ENCODE measurements at regions not wholly inside any gene's neighbourhood (a gene's known extent, or its start where the extent isn't known, plus 50 kb on each side); places are given as distances from the start of the nearest gene placed in this dataset.
"Not testable (repeated sequence)": the region's sequence is repeated elsewhere in the genome, so short reads cannot be mapped to it uniquely, and the experiment has no call there.

- no peaks in the 10 kb centered on the region for H3K9me3 Mint-ChIP-seq
- DNase-seq = no peak
- H3K4me3 Mint-ChIP-seq = no peak overlapping the region
- H3K36me3 Mint-ChIP-seq (ENCODE audit: low read depth) = no peaks in the 10 kb centered on the region
- H3K4me1 Mint-ChIP-seq = no peaks in the 10 kb centered on the region
- ChIA-PET CTCF (no interaction called here), POLR2A (no interaction called here)
- no peak overlapping the region for H3K27ac Mint-ChIP-seq
- no peaks in the 10 kb centered on the region for H3K27me3 Mint-ChIP-seq
Observed at GRCh38 chr10:81403451-81403850, 471.5 kb upstream of the NRG3 start.

GRCh38 chr10:81405399-81405798 is 469.6 kb upstream of the NRG3 start:
- no peaks in the 10 kb centered on the region for H3K27me3 Mint-ChIP-seq
- H3K4me3 Mint-ChIP-seq = no peak overlapping the region
- no peak overlapping the region for H3K27ac Mint-ChIP-seq
- no peaks in the 10 kb centered on the region for H3K9me3 Mint-ChIP-seq
- no peaks in the 10 kb centered on the region for H3K4me1 Mint-ChIP-seq
- CTCF ChIA-PET = no interaction called here
- DNase-seq = no peak
- no peaks in the 10 kb centered on the region for H3K36me3 Mint-ChIP-seq (ENCODE audit: low read depth)
- POLR2A ChIA-PET = no interaction called here

- POLR2A ChIA-PET = interaction anchor here (0.6 kb wide), 1 partner anchor 933 kb away, joined by 3 read pairs; no protein-coding TSS in a partner anchor
- Mint-ChIP-seq H3K9me3 (no peaks in the 10 kb centered on the region), H3K36me3 (ENCODE audit: low read depth) (no peaks in the 10 kb centered on the region), H3K4me3 (no peak overlapping the region), H3K27me3 (no peaks in the 10 kb centered on the region), H3K4me1 (no peaks in the 10 kb centered on the region), H3K27ac (no peak overlapping the region)
- no peak for DNase-seq
- CTCF ChIA-PET = no interaction called here
Observed at GRCh38 chr10:81414038-81414437, 461.0 kb upstream of the NRG3 start.

GRCh38 chr10:81426722-81427121 is 448.3 kb upstream of the NRG3 start:
- Mint-ChIP-seq H3K27ac (no peak overlapping the region), H3K4me1 (no peaks in the 10 kb centered on the region), H3K4me3 (no peak overlapping the region), H3K36me3 (ENCODE audit: low read depth) (no peaks in the 10 kb centered on the region), H3K9me3 (peaks cover 2% of the 10 kb centered on the region), H3K27me3 (no peaks in the 10 kb centered on the region)
- no peak for DNase-seq
- POLR2A ChIA-PET = no interaction called here
- CTCF ChIA-PET = no interaction called here

GRCh38 chr10:81428456-81429134 is 446.4 kb upstream of the NRG3 start:
- H3K4me3 Mint-ChIP-seq = no peak overlapping the region
- peaks cover 2% of the 10 kb centered on the region for H3K9me3 Mint-ChIP-seq
- CTCF ChIA-PET = no interaction called here
- DNase-seq = no peak
- H3K27me3 Mint-ChIP-seq = no peaks in the 10 kb centered on the region
- POLR2A ChIA-PET = no interaction called here
- no peak overlapping the region for H3K27ac Mint-ChIP-seq
- no peaks in the 10 kb centered on the region for H3K4me1 Mint-ChIP-seq
- H3K36me3 Mint-ChIP-seq (ENCODE audit: low read depth) = no peaks in the 10 kb centered on the region

GRCh38 chr10:81439445-81439844 is 435.5 kb upstream of the NRG3 start:
- Mint-ChIP-seq H3K4me3 (no peak overlapping the region), H3K36me3 (ENCODE audit: low read depth) (no peaks in the 10 kb centered on the region), H3K4me1 (no peaks in the 10 kb centered on the region), H3K9me3 (peaks cover 2% of the 10 kb centered on the region), H3K27me3 (no peaks in the 10 kb centered on the region), H3K27ac (no peak overlapping the region)
- DNase-seq = no peak
- ChIA-PET CTCF (no interaction called here), POLR2A (no interaction called here)

- H3K4me1 Mint-ChIP-seq; CTCF ChIA-PET; H3K27me3 Mint-ChIP-seq; H3K4me3 Mint-ChIP-seq; H3K36me3 Mint-ChIP-seq (ENCODE audit: low read depth); H3K9me3 Mint-ChIP-seq; H3K27ac Mint-ChIP-seq; POLR2A ChIA-PET; DNase-seq: not testable (repeated sequence)
Observed at GRCh38 chr10:81441624-81442023, 433.4 kb upstream of the NRG3 start.

- Mint-ChIP-seq H3K27me3 (no peaks in the 10 kb centered on the region), H3K36me3 (ENCODE audit: low read depth) (no peaks in the 10 kb centered on the region), H3K27ac (no peak overlapping the region), H3K9me3 (peaks cover 2% of the 10 kb centered on the region), H3K4me1 (no peaks in the 10 kb centered on the region), H3K4me3 (no peak overlapping the region)
- no peak for DNase-seq
- ChIA-PET POLR2A (no interaction called here), CTCF (no interaction called here)
Observed at GRCh38 chr10:81444242-81444929, 430.6 kb upstream of the NRG3 start.

GRCh38 chr10:81450651-81451050 is 424.3 kb upstream of the NRG3 start:
- ChIA-PET POLR2A (no interaction called here), CTCF (no interaction called here)
- no peaks in the 10 kb centered on the region for H3K36me3 Mint-ChIP-seq (ENCODE audit: low read depth)
- H3K9me3 Mint-ChIP-seq = no peaks in the 10 kb centered on the region
- no peak overlapping the region for H3K27ac Mint-ChIP-seq
- no peaks in the 10 kb centered on the region for H3K4me1 Mint-ChIP-seq
- no peak overlapping the region for H3K4me3 Mint-ChIP-seq
- no peaks in the 10 kb centered on the region for H3K27me3 Mint-ChIP-seq
- no peak for DNase-seq

- ChIA-PET POLR2A (no interaction called here), CTCF (no interaction called here)
- Mint-ChIP-seq H3K4me1 (no peaks in the 10 kb centered on the region), H3K27ac (no peak overlapping the region), H3K27me3 (no peaks in the 10 kb centered on the region), H3K36me3 (ENCODE audit: low read depth) (no peaks in the 10 kb centered on the region), H3K9me3 (peaks cover 2% of the 10 kb centered on the region), H3K4me3 (no peak overlapping the region)
- DNase-seq = no peak
Observed at GRCh38 chr10:81472927-81473470, 402.0 kb upstream of the NRG3 start.

- no peak overlapping the region for H3K27ac Mint-ChIP-seq
- DNase-seq = no peak
- CTCF ChIA-PET = no interaction called here
- peaks cover 2% of the 10 kb centered on the region for H3K9me3 Mint-ChIP-seq
- no peaks in the 10 kb centered on the region for H3K4me1 Mint-ChIP-seq
- H3K27me3 Mint-ChIP-seq = no peaks in the 10 kb centered on the region
- no peak overlapping the region for H3K4me3 Mint-ChIP-seq
- no peaks in the 10 kb centered on the region for H3K36me3 Mint-ChIP-seq (ENCODE audit: low read depth)
- POLR2A ChIA-PET = no interaction called here
Observed at GRCh38 chr10:81473755-81474154, 401.2 kb upstream of the NRG3 start.

- ChIA-PET POLR2A (no interaction called here), CTCF (no interaction called here)
- Mint-ChIP-seq H3K36me3 (ENCODE audit: low read depth) (no peaks in the 10 kb centered on the region), H3K27me3 (no peaks in the 10 kb centered on the region), H3K27ac (no peak overlapping the region), H3K9me3 (no peaks in the 10 kb centered on the region), H3K4me3 (no peak overlapping the region), H3K4me1 (no peaks in the 10 kb centered on the region)
- DNase-seq = no peak
Observed at GRCh38 chr10:81479316-81479715, 395.7 kb upstream of the NRG3 start.

- Mint-ChIP-seq H3K36me3 (ENCODE audit: low read depth) (no peaks in the 10 kb centered on the region), H3K9me3 (no peaks in the 10 kb centered on the region), H3K4me1 (no peaks in the 10 kb centered on the region), H3K4me3 (no peak overlapping the region), H3K27me3 (no peaks in the 10 kb centered on the region), H3K27ac (no peak overlapping the region)
- no peak for DNase-seq
- ChIA-PET CTCF (no interaction called here), POLR2A (no interaction called here)
Observed at GRCh38 chr10:81496626-81497025, 378.4 kb upstream of the NRG3 start.

GRCh38 chr10:81498011-81498551 is 376.9 kb upstream of the NRG3 start:
- Mint-ChIP-seq H3K27ac (no peak overlapping the region), H3K27me3 (no peaks in the 10 kb centered on the region), H3K36me3 (ENCODE audit: low read depth) (no peaks in the 10 kb centered on the region), H3K9me3 (peaks cover 2% of the 10 kb centered on the region), H3K4me1 (no peaks in the 10 kb centered on the region), H3K4me3 (no peak overlapping the region)
- DNase-seq = no peak
- ChIA-PET CTCF (interaction anchor here (0.6 kb wide), 1 partner anchor 55 kb away, joined by 3 read pairs; no protein-coding TSS in a partner anchor), POLR2A (no interaction called here)
